IgD-negative memory B cell (primary cell): ENCODE measurements at regions not wholly inside any gene's neighbourhood (a gene's known extent, or its start where the extent isn't known, plus 50 kb on each side); places are given as distances from the start of the nearest gene placed in this dataset.

Source experiments
- H3K27ac Mint-ChIP-seq, 3 donors: one replicate each; pipeline ENCODE4 v1.8.0; 2020 to 2022; ENCODE audit warnings: mild to moderate bottlenecking in 3 of 3, mixed read lengths in 3 of 3, moderate library complexity in 1 of 3
- H3K27me3 Mint-ChIP-seq: one replicate; pipeline ENCODE4 v1.8.0; 2021; ENCODE audit warnings: mixed read lengths
- H3K36me3 Mint-ChIP-seq: one replicate; pipeline ENCODE4 v1.8.0; 2020; ENCODE audit warnings: mild to moderate bottlenecking, mixed read lengths
- H3K4me1 Mint-ChIP-seq, 3 donors: one replicate each; pipeline ENCODE4 v1.8.0; 2020 to 2022; ENCODE audit warnings: mixed read lengths in 3 of 3, mild to moderate bottlenecking in 1 of 3
- H3K4me3 Mint-ChIP-seq, 4 donors: one replicate each; pipeline ENCODE4 v1.8.0; 2020 to 2022; ENCODE audit warnings: mild to moderate bottlenecking in 4 of 4, mixed read lengths in 4 of 4, moderate library complexity in 3 of 4
- H3K9me3 Mint-ChIP-seq, 3 donors: one replicate each; pipeline ENCODE4 v1.8.0; 2020 to 2021; ENCODE audit warnings: mixed read lengths in 3 of 3, mild to moderate bottlenecking in 1 of 3

DNA sequence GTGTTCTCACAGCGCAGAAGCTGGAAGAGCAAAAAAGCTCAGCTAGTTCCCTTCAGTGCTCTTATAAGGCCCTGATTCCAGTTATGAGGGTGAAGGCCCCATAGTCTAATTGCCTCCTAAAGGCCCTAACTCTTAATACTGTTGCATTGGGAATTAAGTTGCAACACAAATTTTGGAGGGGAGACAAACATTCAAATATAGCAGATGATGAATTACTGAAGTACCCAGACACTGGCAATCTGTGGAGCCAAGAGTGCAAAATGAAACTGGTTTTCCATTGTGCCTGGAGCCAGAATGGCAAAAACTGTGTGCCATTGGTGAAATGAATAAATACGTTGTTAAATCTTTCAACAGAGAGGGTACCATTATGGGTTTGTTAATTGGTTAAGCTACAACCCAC lies 356.0 kb downstream of the PPARGC1A start:
- Mint-ChIP-seq H3K27me3 (no peaks in the 10 kb centered on the region), H3K4me1 (no peaks in the 10 kb centered on the region), H3K9me3 (peaks cover 8 to 33% (median 9%) of the 10 kb centered on the region in 3 donors), H3K36me3 (no peaks in the 10 kb centered on the region), H3K27ac (no peak overlapping the region), H3K4me3 (no peak overlapping the region)

DNA sequence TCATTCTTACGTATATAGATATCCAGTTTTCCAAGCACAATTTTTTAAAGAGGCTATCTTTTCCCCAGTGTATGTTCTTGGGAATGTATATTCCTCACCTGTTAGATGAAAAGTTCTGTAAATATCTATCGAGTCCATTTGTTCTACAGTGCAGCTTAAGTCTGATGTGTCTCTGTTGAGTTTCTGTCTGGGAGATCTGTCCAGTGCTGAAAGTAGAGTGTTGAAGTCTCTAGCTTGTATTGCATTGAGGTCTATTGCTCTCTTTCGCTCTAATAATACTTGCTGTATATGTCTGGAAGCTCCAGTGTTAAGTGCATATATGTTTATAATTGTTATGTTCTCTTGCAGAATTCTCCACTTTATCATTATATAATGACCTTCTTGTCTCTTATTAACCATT lies 373.1 kb downstream of the PPARGC1A start:
- no peaks in the 10 kb centered on the region for H3K4me1 Mint-ChIP-seq
- no peak overlapping the region for H3K27ac Mint-ChIP-seq
- no peaks in the 10 kb centered on the region for H3K27me3 Mint-ChIP-seq
- peaks cover 4 to 28% (median 4%) of the 10 kb centered on the region in 3 donors for H3K9me3 Mint-ChIP-seq
- H3K4me3 Mint-ChIP-seq, result no peak overlapping the region
- H3K36me3 Mint-ChIP-seq, result peaks cover 1% of the 10 kb centered on the region

DNA sequence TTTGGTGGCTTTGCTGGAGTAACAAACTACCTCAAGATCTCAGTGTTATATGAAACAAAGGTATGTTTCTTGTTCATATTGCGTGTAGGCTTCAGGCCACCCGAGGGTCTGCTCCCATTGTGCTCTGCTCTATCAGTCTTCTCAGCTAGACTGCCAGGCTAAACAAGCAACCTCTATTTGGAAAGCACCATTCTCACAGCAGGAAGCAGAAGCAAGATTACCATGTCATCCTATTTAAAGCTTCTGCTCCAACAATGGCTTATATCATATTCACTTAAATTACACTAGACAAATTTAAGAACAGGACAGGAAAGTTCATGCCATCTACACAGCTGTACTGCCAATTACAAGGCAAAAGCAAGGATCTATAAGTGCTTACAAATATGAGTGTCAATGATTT lies 385.8 kb downstream of the PPARGC1A start:
- H3K9me3 Mint-ChIP-seq, result peaks cover 0 to 4% (median 2%) of the 10 kb centered on the region in 3 donors
- H3K4me1 Mint-ChIP-seq, result no peaks in the 10 kb centered on the region
- H3K27me3 Mint-ChIP-seq, result no peaks in the 10 kb centered on the region
- no peaks in the 10 kb centered on the region for H3K36me3 Mint-ChIP-seq
- no peak overlapping the region for H3K27ac Mint-ChIP-seq
- H3K4me3 Mint-ChIP-seq, result no peak overlapping the region

DNA sequence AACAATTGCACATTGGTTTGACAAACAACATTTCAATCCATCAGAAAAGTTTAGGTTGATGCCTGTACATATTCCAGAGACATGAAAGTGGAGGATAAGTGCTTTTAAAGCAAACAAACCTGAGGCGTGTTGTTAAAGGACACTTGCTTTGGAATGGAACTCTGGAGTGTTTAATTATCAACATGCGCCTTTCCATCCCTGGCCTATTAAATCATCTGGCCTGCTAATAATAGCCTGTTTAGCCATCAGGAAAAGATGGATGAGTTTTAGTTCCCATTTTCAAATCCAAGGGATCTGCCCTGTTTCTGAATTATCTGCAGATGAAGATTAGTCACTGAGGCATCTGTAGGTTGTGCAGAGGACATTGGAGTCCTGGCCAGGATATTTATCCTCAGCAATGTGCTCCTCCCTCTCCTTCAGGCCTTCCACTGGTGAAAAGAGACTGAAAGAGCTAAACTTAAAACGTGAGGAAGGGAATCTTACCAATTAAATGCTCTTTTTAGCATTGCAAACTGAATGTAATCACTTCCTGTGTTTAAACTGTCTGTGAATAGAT lies 388.9 kb downstream of the PPARGC1A start:
- Mint-ChIP-seq H3K27me3 (no peaks in the 10 kb centered on the region), H3K9me3 (peaks cover 0 to 14% (median 8%) of the 10 kb centered on the region in 3 donors), H3K4me3 (no peak overlapping the region), H3K4me1 (no peaks in the 10 kb centered on the region), H3K27ac (no peak overlapping the region), H3K36me3 (no peaks in the 10 kb centered on the region)

DNA sequence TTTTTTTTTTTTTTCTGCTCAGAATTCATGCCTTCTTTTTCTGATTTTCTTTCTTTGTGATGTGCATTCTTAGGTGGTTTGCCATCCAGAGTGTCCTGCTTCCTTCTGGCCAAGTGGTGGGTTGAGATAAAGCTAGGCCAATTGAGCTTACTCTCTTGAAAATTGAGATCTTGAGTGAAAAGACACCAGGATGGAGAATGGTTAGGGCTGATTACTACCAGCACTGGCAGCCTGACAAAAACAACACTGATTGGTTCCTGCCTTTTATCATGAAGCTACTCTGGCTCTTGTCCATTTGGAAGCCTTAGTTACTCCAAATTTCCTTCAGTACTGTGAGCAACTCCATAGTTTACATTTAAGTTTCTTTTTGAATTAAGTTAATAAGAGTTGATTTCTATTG lies 404.0 kb downstream of the PPARGC1A start:
- no peaks in the 10 kb centered on the region for H3K27me3 Mint-ChIP-seq
- no peak overlapping the region for H3K27ac Mint-ChIP-seq
- no peak overlapping the region for H3K4me3 Mint-ChIP-seq
- H3K9me3 Mint-ChIP-seq, result peaks cover 7 to 16% (median 10%) of the 10 kb centered on the region in 3 donors
- H3K4me1 Mint-ChIP-seq, result no peaks in the 10 kb centered on the region
- H3K36me3 Mint-ChIP-seq, result no peaks in the 10 kb centered on the region

DNA sequence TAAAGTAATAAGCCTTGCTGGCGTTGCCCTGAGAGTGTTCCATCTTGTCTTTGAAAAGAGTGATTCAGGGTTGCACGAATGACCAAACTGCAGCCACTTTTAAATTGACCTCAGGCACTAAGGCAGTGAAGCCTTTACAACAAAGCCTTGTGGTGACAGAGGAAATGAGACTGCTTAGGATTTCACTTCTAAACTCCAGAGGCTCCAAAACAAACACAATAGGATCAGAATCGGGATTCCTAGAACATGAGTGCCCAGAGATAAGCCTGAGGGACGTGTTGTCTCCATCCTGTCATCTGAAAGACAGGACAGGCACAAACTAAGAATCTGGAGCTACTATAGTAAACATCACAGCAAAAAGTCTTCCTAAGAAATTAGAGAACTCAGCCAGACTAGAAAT lies 405.2 kb downstream of the PPARGC1A start:
- H3K4me1 Mint-ChIP-seq, result no peaks in the 10 kb centered on the region
- H3K9me3 Mint-ChIP-seq, result peaks cover 7 to 24% (median 10%) of the 10 kb centered on the region in 3 donors
- no peak overlapping the region for H3K4me3 Mint-ChIP-seq

DNA sequence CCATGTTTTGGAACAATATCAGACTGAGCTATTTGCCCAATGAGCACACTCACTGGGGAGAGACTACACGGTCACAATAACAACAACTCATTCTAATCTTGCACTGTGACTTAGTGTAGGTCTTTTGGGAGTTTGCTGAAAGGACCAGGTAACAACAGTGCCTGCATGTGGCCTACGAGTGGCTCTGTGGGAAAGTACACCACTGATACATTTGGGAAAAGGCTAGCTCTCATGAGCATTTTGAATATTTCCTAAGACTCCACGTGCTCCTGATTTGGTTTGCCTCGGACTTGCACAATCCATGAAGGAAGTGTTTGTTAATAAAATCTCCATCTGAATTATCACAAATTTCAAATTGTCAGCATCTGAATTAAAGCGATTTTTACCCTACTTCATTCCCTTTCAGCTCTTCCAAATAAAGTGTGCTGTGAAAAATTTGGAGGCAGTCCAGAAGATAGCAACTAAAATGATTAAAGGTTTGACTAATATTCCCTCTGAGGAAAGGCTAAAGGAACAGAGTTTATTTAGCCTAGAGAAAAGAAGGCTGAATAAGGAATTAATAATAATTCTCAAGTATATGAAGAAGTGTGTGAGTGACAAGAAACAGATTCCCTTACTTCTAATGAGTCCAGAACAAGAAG lies 406.4 kb downstream of the PPARGC1A start:
- H3K4me3 Mint-ChIP-seq, result no peak overlapping the region
- no peaks in the 10 kb centered on the region for H3K27me3 Mint-ChIP-seq
- H3K27ac Mint-ChIP-seq, result no peak overlapping the region
- H3K36me3 Mint-ChIP-seq, result no peaks in the 10 kb centered on the region
- H3K4me1 Mint-ChIP-seq, result no peaks in the 10 kb centered on the region
- H3K9me3 Mint-ChIP-seq, result peaks cover 7 to 24% (median 8%) of the 10 kb centered on the region in 3 donors

More for the DNA sequence above, 405.2 kb downstream of the PPARGC1A start:
- Mint-ChIP-seq H3K36me3 (no peaks in the 10 kb centered on the region), H3K27ac (no peak overlapping the region), H3K27me3 (no peaks in the 10 kb centered on the region)

DNA sequence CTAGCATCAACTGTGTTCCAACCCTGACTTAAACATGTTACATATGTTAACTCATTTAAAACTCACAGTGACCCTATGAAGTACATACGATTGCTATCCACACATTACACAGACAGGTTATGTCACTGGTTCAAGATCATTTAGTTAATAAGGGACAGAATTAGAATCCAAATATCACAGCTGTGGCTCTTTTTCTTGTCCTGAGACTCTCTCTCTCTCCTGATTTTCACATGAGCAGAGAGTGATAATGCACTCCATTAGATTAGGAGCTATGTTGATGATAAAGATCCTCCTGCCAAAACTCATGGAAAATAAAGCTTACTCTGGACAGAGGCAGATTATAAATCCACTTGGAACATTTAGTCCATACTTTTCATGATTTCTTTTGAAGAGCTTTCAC lies 408.3 kb downstream of the PPARGC1A start:
- Mint-ChIP-seq H3K36me3 (no peaks in the 10 kb centered on the region), H3K27ac (no peak overlapping the region), H3K4me3 (no peak overlapping the region), H3K9me3 (peaks cover 8 to 24% (median 9%) of the 10 kb centered on the region in 3 donors), H3K27me3 (no peaks in the 10 kb centered on the region), H3K4me1 (no peaks in the 10 kb centered on the region)

DNA sequence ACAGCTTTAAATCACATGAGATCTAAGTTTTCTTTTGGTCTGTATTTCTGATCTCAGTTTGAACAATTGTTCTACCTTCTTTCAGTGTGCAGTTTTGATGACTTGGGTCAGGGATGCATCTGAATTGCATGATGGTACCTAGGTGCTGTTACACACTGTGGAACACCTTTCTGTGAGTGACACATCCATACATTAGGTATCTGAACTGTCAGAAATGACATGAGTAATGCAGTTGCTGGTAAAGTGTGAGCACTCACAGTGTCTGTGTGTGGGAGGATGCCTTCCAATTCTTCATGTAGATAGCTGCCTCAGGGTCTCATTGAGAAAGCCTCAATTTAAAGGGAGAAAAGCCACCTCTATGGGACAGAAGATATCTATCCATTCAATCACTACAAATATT lies 411.9 kb downstream of the PPARGC1A start:
- Mint-ChIP-seq H3K4me1 (no peaks in the 10 kb centered on the region), H3K4me3 (no peak overlapping the region), H3K9me3 (peaks cover 4 to 21% (median 5%) of the 10 kb centered on the region in 3 donors), H3K27ac (no peak overlapping the region), H3K36me3 (no peaks in the 10 kb centered on the region), H3K27me3 (no peaks in the 10 kb centered on the region)

DNA sequence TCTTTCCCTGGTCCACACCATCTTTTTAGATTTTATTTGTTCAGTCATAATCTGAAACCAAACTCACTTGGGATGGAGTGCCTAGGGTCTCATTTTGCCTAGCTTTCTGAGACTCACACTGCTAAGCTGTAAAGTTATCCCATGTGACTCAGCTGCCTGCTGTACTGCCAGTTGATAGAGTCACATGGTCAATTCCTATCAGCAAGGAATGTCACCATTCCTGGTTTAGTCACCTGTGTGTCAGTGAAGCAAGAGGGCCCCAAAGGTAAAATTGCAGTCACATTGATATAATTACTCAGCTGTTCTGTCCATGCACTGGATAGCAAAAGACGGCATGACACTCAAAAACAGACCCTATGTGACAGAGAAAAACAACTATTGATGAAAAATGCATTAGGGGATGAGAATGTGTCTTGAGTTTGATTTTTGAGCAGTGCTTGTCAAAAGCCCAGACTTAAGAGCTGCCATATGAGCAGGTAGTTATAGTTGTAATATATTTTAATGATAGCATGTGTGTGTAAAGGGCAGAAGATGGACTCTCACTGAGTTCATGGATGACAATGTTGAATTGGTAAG lies 413.2 kb downstream of the PPARGC1A start:
- H3K9me3 Mint-ChIP-seq, result peaks cover 1 to 16% (median 6%) of the 10 kb centered on the region in 3 donors
- no peaks in the 10 kb centered on the region for H3K36me3 Mint-ChIP-seq
- no peaks in the 10 kb centered on the region for H3K4me1 Mint-ChIP-seq
- no peak overlapping the region for H3K27ac Mint-ChIP-seq
- H3K27me3 Mint-ChIP-seq, result no peaks in the 10 kb centered on the region
- H3K4me3 Mint-ChIP-seq, result no peak overlapping the region

DNA sequence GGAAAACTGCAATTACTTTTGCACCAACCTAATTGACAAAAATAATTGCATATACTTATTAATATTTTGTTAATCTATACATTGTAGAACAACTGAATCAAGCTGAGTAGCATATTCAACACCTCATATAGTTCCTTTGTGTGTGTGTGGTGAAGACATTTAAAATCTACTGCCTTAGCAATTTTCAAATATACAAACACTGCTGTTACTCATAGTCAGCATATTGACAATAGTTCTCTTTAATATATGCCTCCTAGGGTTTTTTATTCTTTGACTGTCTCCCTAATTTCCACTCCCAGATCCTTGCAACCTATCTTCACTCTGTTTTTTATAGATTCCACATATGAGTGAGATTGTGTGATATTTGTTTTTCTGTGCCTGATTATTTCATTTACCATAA lies 426.8 kb downstream of the PPARGC1A start:
- H3K4me1 Mint-ChIP-seq, result no peaks in the 10 kb centered on the region
- H3K9me3 Mint-ChIP-seq, result peaks cover 6 to 19% (median 8%) of the 10 kb centered on the region in 3 donors
- H3K27me3 Mint-ChIP-seq, result no peaks in the 10 kb centered on the region
- no peak overlapping the region for H3K4me3 Mint-ChIP-seq
- H3K27ac Mint-ChIP-seq, result no peak overlapping the region
- H3K36me3 Mint-ChIP-seq, result no peaks in the 10 kb centered on the region

DNA sequence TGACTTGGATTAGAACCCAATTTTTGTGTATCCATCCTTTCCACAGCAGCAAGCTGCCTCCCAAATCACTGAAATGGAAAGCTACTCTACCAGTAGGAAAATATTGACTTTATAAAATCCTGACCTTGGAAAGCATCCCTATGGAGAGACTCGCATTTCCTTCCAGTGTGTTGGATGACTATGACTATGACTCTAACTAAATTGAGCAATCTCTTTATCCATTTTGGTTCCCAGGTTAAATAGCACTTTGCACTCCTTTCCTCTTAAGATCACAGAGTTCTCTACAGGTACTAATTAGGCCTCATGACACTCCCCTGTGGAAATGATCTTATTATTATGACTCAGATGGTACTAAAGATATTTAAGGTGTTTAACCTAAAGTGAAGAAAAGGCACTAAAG lies 431.8 kb downstream of the PPARGC1A start:
- peaks cover 1 to 14% (median 6%) of the 10 kb centered on the region in 3 donors for H3K9me3 Mint-ChIP-seq
- H3K4me3 Mint-ChIP-seq, result no peak overlapping the region
- no peaks in the 10 kb centered on the region for H3K27me3 Mint-ChIP-seq
- H3K4me1 Mint-ChIP-seq, result no peaks in the 10 kb centered on the region
- no peak overlapping the region for H3K27ac Mint-ChIP-seq
- H3K36me3 Mint-ChIP-seq, result no peaks in the 10 kb centered on the region

DNA sequence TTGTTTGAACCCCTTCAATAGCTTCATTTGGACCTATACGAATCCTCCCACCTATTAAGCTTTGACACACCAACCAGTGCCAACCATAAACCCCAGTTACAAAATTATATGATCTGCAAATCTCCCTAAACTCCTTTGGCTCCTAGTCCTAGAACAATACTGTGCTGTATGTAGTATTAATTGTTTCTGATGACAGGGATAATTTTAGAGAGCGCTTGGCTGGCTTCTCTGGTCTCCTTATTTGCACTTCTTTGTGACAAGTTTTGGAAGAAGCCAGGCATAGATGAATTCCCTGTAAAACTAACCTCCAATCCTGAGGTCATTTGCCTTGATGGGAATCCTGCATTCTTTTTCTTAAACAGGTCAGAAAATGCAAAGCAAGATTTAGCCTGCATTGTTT lies 433.0 kb downstream of the PPARGC1A start:
- Mint-ChIP-seq H3K9me3 (peaks cover 1 to 14% (median 6%) of the 10 kb centered on the region in 3 donors), H3K36me3 (no peaks in the 10 kb centered on the region), H3K4me1 (no peaks in the 10 kb centered on the region), H3K4me3 (no peak overlapping the region), H3K27me3 (no peaks in the 10 kb centered on the region), H3K27ac (no peak overlapping the region)

DNA sequence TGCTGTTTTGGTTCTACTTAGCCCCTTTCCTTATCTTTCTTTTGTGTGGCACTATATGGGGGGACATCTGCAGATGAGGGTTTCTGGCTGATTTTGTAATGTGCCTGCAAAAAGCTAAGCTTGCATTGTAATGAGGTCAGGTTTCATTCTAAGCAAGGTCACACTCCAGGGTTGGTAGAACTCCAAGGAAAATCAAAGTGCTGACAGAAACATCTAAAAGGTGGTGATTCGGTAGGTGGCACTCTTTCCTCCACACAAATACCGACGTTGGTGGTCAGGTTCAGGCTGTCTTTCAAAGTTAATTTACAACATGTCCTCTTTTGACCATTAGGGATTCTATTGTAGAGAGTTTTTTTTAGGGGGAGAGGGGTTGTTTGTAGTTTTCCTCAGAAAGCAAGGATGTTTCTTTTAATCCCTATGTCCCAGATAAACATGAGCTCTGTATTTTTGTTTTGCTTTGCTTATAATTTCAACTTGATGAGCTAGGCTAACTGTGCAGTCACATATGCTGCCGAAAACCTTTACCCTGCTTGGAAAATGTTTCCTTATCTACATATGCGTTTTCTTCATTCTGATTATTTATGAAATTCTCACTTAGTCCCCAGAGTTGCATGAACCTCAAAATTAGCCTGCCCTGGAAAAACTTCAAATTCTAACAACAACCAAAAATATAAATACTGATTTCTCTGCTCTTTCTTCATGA lies 434.2 kb downstream of the PPARGC1A start:
- H3K27ac Mint-ChIP-seq, result no peak overlapping the region
- no peaks in the 10 kb centered on the region for H3K4me1 Mint-ChIP-seq
- H3K36me3 Mint-ChIP-seq, result no peaks in the 10 kb centered on the region
- H3K4me3 Mint-ChIP-seq, result no peak overlapping the region
- H3K27me3 Mint-ChIP-seq, result no peaks in the 10 kb centered on the region
- H3K9me3 Mint-ChIP-seq, result peaks cover 1 to 14% (median 6%) of the 10 kb centered on the region in 3 donors

DNA sequence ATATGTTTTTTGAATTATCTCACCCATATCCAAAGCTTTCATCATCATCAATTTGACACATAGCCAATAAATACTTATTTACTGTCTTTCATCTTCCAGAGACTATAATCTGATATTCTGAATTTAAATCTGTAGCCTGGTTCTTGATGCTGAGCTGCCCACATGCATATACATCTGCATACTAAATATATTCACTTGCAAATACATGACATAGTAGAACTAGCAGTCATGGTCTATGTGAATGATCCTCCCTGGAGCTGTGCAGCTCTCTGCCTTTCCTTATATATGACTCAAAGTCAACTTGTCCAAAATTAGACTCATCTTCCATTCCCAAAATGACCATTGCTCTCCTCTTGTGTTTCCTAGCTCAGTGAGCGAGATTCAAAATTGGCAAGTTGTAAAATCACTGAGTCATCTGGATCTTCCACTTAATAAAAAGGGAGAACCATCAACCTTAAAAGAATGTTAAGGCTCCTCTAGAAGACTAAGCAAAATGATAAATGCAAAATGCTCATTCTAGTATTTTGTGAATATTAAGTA lies 448.2 kb downstream of the PPARGC1A start:
- Mint-ChIP-seq H3K9me3 (peaks cover 4 to 23% (median 7%) of the 10 kb centered on the region in 3 donors), H3K4me3 (no peak overlapping the region), H3K4me1 (no peaks in the 10 kb centered on the region), H3K36me3 (no peaks in the 10 kb centered on the region), H3K27me3 (no peaks in the 10 kb centered on the region), H3K27ac (no peak overlapping the region)
